Transverse colon (tissue), 4 donors: ENCODE measurements at regions not wholly inside any gene's neighbourhood (a gene's known extent, or its start where the extent isn't known, plus 50 kb on each side); places are given as distances from the start of the nearest gene placed in this dataset.

Experiments
- EP300 ChIP-seq: sonication (generic); formaldehyde crosslinking; IDR thresholded peaks from one replicate; pipeline ENCODE4 v1.6.1; 2017; ENCODE audit warnings: antibody characterized with exemption, low read depth
- POLR2A ChIP-seq: fragments of 450-650 bp; IDR thresholded peaks from one replicate; pipeline ENCODE4 v1.6.1; 2016; ENCODE audit warnings: antibody characterized with exemption, mild to moderate bottlenecking, moderate library complexity
- POLR2AphosphoS5 ChIP-seq, 3 donors: sonication (generic); formaldehyde crosslinking; IDR thresholded peaks; one replicate each; pipeline ENCODE4 v1.6.1; 2016; ENCODE audit warnings: antibody characterized with exemption in 3 of 3
- TF ChIP-seq, protein P1 (sequence below), 5 experiments: fragments of 200-600 bp in 3 of 5; fragments of 450-650 bp in 2 of 5; sonication (generic) in 3 of 5; IDR thresholded peaks; 1 replicate in 2 of 5; 2 replicates in 3 of 5; pipeline ENCODE4 v1.5.1; 2016 to 2017; ENCODE audit warnings: antibody characterized with exemption in 5 of 5, inconsistent platforms in 3 of 5, mild to moderate bottlenecking in 2 of 5, moderate library complexity in 1 of 5

DNA sequence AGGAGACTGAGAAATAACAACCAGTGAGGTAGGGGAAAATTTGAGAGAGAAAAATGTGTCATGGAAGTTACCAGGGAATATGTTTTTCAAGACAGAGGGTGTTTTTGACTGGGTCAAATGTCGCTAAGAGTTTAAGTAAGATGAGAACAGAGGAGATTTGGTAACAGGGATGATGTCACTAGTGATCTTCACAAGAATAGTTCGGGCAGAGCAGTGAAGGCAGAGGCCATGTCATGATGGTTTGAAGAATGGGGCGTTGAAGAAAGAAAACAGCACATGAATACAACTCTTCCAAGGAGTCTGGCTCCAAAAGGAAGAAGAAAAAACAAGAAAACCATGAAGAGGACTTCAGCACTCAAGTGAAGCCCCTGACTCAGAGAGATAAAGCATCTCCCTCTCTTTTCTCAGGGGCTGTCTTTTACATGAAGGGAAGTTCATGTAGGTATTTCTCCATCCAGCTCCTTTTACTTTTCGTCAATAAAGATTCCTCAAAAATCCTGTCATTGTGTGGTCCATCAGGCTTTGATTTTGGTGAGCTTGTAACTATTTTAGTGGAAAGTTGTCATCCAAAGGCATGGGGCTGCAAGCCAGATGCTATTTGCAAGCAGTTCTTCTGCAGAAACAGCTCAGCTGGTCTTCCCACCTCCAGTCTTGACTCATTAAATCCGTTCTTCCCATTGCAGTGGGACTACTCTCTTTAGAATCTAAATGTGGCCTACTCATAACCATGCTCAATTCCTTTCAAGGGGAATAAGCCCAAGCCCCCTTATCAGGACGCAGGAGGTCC lies 397.3 kb downstream of the LMX1A start:
- TF ChIP-seq, protein P1, sequence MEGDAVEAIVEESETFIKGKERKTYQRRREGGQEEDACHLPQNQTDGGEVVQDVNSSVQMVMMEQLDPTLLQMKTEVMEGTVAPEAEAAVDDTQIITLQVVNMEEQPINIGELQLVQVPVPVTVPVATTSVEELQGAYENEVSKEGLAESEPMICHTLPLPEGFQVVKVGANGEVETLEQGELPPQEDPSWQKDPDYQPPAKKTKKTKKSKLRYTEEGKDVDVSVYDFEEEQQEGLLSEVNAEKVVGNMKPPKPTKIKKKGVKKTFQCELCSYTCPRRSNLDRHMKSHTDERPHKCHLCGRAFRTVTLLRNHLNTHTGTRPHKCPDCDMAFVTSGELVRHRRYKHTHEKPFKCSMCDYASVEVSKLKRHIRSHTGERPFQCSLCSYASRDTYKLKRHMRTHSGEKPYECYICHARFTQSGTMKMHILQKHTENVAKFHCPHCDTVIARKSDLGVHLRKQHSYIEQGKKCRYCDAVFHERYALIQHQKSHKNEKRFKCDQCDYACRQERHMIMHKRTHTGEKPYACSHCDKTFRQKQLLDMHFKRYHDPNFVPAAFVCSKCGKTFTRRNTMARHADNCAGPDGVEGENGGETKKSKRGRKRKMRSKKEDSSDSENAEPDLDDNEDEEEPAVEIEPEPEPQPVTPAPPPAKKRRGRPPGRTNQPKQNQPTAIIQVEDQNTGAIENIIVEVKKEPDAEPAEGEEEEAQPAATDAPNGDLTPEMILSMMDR (IDR thresholded peaks at IDR 0.05), result no peak
- TF ChIP-seq POLR2A (no peak), POLR2AphosphoS5 (IDR thresholded peaks at IDR 0.05) (no peak), EP300 (no peak)
